Stomach (tissue), 8 donors: ENCODE measurements at regions not wholly inside any gene's neighbourhood (a gene's known extent, or its start where the extent isn't known, plus 50 kb on each side); places are given as distances from the start of the nearest gene placed in this dataset.

Experiments
- DNase-seq, 2 donors: peaks; one replicate each; pipeline versions ENCODE4 v3.0.0 to v3.0.0-alpha.2; 2013 to 2019
- H3K27ac ChIP-seq, 5 donors: fragments of 200-600 bp in 4 of 5; sonication (generic) in 4 of 5; one replicate each; pipeline ENCODE4 v1.5.1; 2013 to 2019; ENCODE audit warnings: mild to moderate bottlenecking in 1 of 5, moderate library complexity in 1 of 5
- H3K27me3 ChIP-seq, 3 donors: fragments of 200-600 bp; sonication (generic); one replicate each; pipeline ENCODE4 v1.5.1; 2017 to 2019; ENCODE audit warnings: mixed run types in 1 of 3
- H3K36me3 ChIP-seq, 4 donors: fragments of 200-600 bp; sonication (generic); 1 replicate in 3 of 4; 2 replicates in 1 of 4; pipeline ENCODE4 v1.5.1; 2016 to 2019
- H3K4me1 ChIP-seq, 4 donors: fragments of 200-600 bp; sonication (generic); one replicate each; pipeline ENCODE4 v1.5.1; 2016 to 2019
- H3K4me3 ChIP-seq, 4 donors: fragments of 200-600 bp; sonication (generic) in 3 of 4; one replicate each; pipeline ENCODE4 v1.5.1; 2016 to 2019; ENCODE audit warnings: mild to moderate bottlenecking in 1 of 4
- H3K9me3 ChIP-seq, 4 donors: fragments of 200-600 bp; sonication (generic); one replicate each; pipeline ENCODE4 v1.5.1; 2016 to 2019
- EP300 ChIP-seq: sonication (generic); formaldehyde crosslinking; IDR thresholded peaks from one replicate; pipeline ENCODE4 v1.6.1; 2017; ENCODE audit warnings: antibody characterized with exemption
- POLR2A ChIP-seq, 4 donors: fragments of 450-650 bp; IDR thresholded peaks; one replicate each; pipeline ENCODE4 v1.6.1; 2016; ENCODE audit warnings: antibody characterized with exemption in 4 of 4, control low read depth in 2 of 4, mild to moderate bottlenecking in 1 of 4, moderate library complexity in 1 of 4
- POLR2AphosphoS5 ChIP-seq, 3 donors: sonication (generic); formaldehyde crosslinking; IDR thresholded peaks; one replicate each; pipeline ENCODE4 v1.6.1; 2016; ENCODE audit warnings: antibody characterized with exemption in 3 of 3
- WGBS, 5 donors: extraction: QIAGEN DNeasy Blood & Tissue Kit in 3 of 5; methylation state at CpG; one replicate each; pipeline versions ENCODE4 v1.1.5 to v1.1.7; 2013 to 2018; 5-methylcytosine and 5-hydroxymethylcytosine counted together
- intact Hi-C: fragments of 100-400 bp; cut with DNase I; formaldehyde crosslinking; loops from one replicate; pipeline ENCODE4 v1.15.1; 2023; ENCODE audit warnings: low total_unique reads
- TF ChIP-seq, protein P1 (sequence below), 7 experiments: fragments of 450-650 bp in 4 of 7; fragments of 200-600 bp in 3 of 7; sonication (generic) in 3 of 7; IDR thresholded peaks; one replicate each; pipeline ENCODE4 v1.5.1; 2016 to 2019; ENCODE audit warnings: antibody characterized with exemption in 7 of 7, control low read depth in 2 of 7, mild to moderate bottlenecking in 1 of 7
- donor health status: healthy with polysubstance abuse.
- donor health status: Bipolar disorder and iron deficiency.
- donor health status: healthy.

GRCh38 chr18:65659312-65659711 is 91.5 kb upstream of the CDH7 start:
- TF ChIP-seq POLR2AphosphoS5 (IDR thresholded peaks at IDR 0.05) (no peak), EP300 (no peak), POLR2A (IDR thresholded peaks at IDR 0.05) (no peak)
- TF ChIP-seq, protein P1, sequence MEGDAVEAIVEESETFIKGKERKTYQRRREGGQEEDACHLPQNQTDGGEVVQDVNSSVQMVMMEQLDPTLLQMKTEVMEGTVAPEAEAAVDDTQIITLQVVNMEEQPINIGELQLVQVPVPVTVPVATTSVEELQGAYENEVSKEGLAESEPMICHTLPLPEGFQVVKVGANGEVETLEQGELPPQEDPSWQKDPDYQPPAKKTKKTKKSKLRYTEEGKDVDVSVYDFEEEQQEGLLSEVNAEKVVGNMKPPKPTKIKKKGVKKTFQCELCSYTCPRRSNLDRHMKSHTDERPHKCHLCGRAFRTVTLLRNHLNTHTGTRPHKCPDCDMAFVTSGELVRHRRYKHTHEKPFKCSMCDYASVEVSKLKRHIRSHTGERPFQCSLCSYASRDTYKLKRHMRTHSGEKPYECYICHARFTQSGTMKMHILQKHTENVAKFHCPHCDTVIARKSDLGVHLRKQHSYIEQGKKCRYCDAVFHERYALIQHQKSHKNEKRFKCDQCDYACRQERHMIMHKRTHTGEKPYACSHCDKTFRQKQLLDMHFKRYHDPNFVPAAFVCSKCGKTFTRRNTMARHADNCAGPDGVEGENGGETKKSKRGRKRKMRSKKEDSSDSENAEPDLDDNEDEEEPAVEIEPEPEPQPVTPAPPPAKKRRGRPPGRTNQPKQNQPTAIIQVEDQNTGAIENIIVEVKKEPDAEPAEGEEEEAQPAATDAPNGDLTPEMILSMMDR (IDR thresholded peaks at IDR 0.05): no peak
- intact Hi-C loops: no loop called here
- Histone ChIP-seq H3K4me3 (no peak overlapping the region), H3K27ac (no peak overlapping the region), H3K27me3 (no peaks in the 10 kb centered on the region), H3K4me1 (no peaks in the 10 kb centered on the region), H3K36me3 (no peaks in the 10 kb centered on the region), H3K9me3 (no peaks in the 10 kb centered on the region)
- no peak for DNase-seq

DNA sequence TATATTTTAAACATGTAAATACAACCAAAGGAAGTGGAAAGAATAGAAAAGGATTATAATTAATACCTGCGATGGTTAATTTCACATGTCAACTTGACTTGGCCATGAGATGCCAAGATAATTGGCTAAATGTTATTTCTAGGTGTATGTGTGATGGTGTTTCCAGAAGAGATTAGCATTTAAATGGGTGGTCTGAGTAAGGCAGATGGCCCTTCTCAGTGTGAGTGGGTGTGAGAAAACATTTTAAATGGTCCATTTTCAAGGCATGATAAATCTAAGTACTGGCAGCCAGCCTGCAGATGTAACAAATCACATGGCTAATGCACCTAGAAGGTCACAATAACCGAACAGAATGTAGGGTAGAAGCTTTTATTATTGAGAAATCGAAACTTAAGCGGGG is 99.6 kb upstream of the CDH7 start:
- peaks cover 0 to 26% (median 21%) of the 10 kb centered on the region in 4 donors for H3K9me3 ChIP-seq
- H3K27ac ChIP-seq: no peak overlapping the region
- TF ChIP-seq EP300 (no peak), POLR2A (IDR thresholded peaks at IDR 0.05) (no peak), POLR2AphosphoS5 (IDR thresholded peaks at IDR 0.05) (no peak)
- TF ChIP-seq, protein P1 (IDR thresholded peaks at IDR 0.05): no peak
- H3K4me1 ChIP-seq: no peaks in the 10 kb centered on the region
- 57 to 78% (median 63%) methylated on average over 4 of the region's 4 CpGs for WGBS, 5 donors
- H3K27me3 ChIP-seq: no peaks in the 10 kb centered on the region
- intact Hi-C loops: no loop called here
- no peak overlapping the region for H3K4me3 ChIP-seq
- H3K36me3 ChIP-seq: no peaks in the 10 kb centered on the region
- DNase-seq: no peak

GRCh38 chr18:65632236-65632635 is 118.6 kb upstream of the CDH7 start:
- intact Hi-C loops: no loop called here
- no peaks in the 10 kb centered on the region for H3K27me3 ChIP-seq
- H3K9me3 ChIP-seq: no peaks in the 10 kb centered on the region
- 66 to 72% (median 66%) methylated on average over 2 of the region's 2 CpGs for WGBS, 5 donors
- H3K4me1 ChIP-seq: no peaks in the 10 kb centered on the region
- H3K36me3 ChIP-seq: no peaks in the 10 kb centered on the region
- H3K27ac ChIP-seq: no peak overlapping the region
- no peak overlapping the region for H3K4me3 ChIP-seq
- no peak for TF ChIP-seq POLR2A (IDR thresholded peaks at IDR 0.05)
- TF ChIP-seq, protein P1 (IDR thresholded peaks at IDR 0.05): no peak
- TF ChIP-seq POLR2AphosphoS5 (IDR thresholded peaks at IDR 0.05): no peak
- TF ChIP-seq EP300: no peak
- DNase-seq: no peak

GRCh38 chr18:65631766-65632165 is 119.0 kb upstream of the CDH7 start:
- 65 to 88% (median 80%) methylated on average over 1 of the region's 1 CpG for WGBS, 5 donors
- DNase-seq: no peak
- no peaks in the 10 kb centered on the region for H3K27me3 ChIP-seq
- no peaks in the 10 kb centered on the region for H3K4me1 ChIP-seq
- H3K4me3 ChIP-seq: no peak overlapping the region
- no peak overlapping the region for H3K27ac ChIP-seq
- H3K9me3 ChIP-seq: no peaks in the 10 kb centered on the region
- TF ChIP-seq POLR2AphosphoS5 (IDR thresholded peaks at IDR 0.05) (no peak), EP300 (no peak), POLR2A (IDR thresholded peaks at IDR 0.05) (no peak)
- TF ChIP-seq, protein P1 (IDR thresholded peaks at IDR 0.05): no peak
- intact Hi-C loops: no loop called here
- H3K36me3 ChIP-seq: no peaks in the 10 kb centered on the region
